ENCODE measurements at regions not wholly inside any gene's neighbourhood (a gene's known extent, or its start where the extent isn't known, plus 50 kb on each side); places are given as distances from the start of the nearest gene placed in this dataset.
"Not testable (repeated sequence)": the region's sequence is repeated elsewhere in the genome, so short reads cannot be mapped to it uniquely, and the experiment has no call there.

DNA sequence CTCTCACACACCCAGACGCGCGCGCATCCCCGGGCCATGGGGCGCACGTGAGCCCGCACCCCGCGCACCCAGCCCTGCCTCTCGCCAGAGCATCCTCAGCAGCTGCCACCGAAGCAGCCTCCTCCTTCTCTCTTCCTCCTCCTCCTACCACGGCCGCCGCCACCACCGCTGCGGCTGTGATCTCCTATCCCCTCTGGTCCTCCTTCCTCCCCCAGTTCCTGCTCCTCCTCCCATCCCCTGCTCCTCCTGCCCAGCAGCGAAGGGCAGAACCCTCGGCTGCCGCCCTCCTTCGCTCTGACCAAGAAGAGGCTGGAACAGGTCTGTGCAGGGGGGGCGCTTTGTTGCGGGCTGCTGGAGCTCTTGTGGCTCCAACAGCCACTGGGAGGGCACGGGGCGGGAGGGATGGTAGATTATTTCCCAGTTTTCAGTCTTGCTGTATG lies 148.7 kb upstream of the CHRDL1 start:
- Histone ChIP-seq H3K9me3 (ENCODE audit: control insufficient read depth, low read length) (no peaks in the 10 kb centered on the region), H3K27ac (ENCODE audit: insufficient read depth, low read length, poor library complexity, severe bottlenecking) (no peak overlapping the region)

DNA sequence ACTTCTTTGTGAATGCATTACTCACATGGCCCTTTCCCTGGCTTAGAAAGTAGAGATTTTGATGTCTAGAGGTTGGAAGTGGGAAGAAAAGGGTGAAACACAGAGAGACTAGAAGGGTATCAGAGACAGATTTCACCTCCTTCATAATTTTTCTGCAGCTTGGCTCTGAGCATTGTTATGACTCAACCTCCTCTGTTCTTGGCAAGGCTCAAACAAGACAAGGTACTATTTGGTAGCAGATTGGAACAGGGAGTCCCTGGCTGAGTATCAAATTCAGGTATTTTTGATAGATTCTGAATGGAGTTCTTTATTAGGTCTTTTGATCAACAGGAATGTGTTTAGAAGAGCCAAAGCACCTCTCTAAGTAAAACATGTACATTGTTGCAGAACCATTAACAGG lies 146.3 kb upstream of the CHRDL1 start:
- DNase-seq = no peak
- Histone ChIP-seq H3K27me3 (replicated peaks; ENCODE audit: control insufficient read depth, insufficient read depth, low read length, poor library complexity, severe bottlenecking) (no peaks in the 10 kb centered on the region), H3K36me3 (ENCODE audit: control insufficient read depth, insufficient read depth, low read length) (no peaks in the 10 kb centered on the region), H3K27ac (ENCODE audit: insufficient read depth, low read length, poor library complexity, severe bottlenecking) (no peak overlapping the region), H3K9me3 (ENCODE audit: control insufficient read depth, low read length) (no peaks in the 10 kb centered on the region), H3K4me1 (ENCODE audit: control insufficient read depth, insufficient read depth, low read length, poor library complexity, severe bottlenecking) (no peaks in the 10 kb centered on the region), H3K4me3 (ENCODE audit: insufficient read depth, low read depth, low read length, poor library complexity, severe bottlenecking) (no peak overlapping the region)

More for the DNA sequence above, 148.7 kb upstream of the CHRDL1 start:
- H3K27me3 ChIP-seq (replicated peaks; ENCODE audit: control insufficient read depth, insufficient read depth, low read length, poor library complexity, severe bottlenecking) = no peaks in the 10 kb centered on the region
- H3K4me3 ChIP-seq (ENCODE audit: insufficient read depth, low read depth, low read length, poor library complexity, severe bottlenecking) = no peak overlapping the region
- no peaks in the 10 kb centered on the region for H3K36me3 ChIP-seq (ENCODE audit: control insufficient read depth, insufficient read depth, low read length)
- DNase-seq = no peak
- H3K4me1 ChIP-seq (ENCODE audit: control insufficient read depth, insufficient read depth, low read length, poor library complexity, severe bottlenecking) = no peaks in the 10 kb centered on the region

DNA sequence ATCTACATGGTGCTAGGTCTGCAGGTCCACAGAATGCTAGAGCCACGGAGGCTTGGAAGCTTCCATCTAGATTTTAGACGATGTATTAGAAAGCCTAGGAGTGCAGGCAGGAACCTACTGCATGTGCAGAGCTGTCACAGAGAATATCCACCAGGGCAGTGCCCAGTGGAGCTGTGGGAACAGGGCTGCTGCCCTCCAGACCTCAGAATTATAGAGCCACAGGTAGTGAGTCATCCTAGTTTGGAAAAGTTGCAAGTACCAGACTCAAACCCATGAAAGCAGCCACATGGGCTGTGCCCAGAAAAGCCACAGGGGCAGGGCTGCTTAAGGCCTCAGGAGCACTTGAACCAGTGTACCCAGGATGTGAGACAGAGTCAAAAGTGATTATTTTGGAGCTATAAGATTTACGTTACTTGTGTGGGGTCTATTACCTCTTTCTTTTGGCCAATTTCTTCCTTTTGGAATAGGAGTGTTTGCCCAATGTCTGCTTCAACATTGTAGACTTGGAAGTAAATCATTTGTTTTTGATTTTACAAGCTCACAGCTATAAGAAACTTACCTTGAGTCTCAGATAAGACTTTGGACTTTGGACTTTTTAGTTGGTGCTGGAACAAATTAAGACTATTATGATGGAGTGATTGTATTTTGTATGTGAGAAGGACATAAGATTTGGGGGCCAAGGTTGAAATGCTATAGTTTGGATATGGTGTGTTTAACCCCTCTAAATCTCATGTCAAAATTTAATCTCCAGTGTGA lies 143.5 kb upstream of the CHRDL1 start:
- Histone ChIP-seq H3K27me3 (replicated peaks; ENCODE audit: control insufficient read depth, insufficient read depth, low read length, poor library complexity, severe bottlenecking) (no peaks in the 10 kb centered on the region), H3K9me3 (ENCODE audit: control insufficient read depth, low read length) (no peaks in the 10 kb centered on the region), H3K27ac (ENCODE audit: insufficient read depth, low read length, poor library complexity, severe bottlenecking) (no peak overlapping the region), H3K36me3 (ENCODE audit: control insufficient read depth, insufficient read depth, low read length) (no peaks in the 10 kb centered on the region), H3K4me1 (ENCODE audit: control insufficient read depth, insufficient read depth, low read length, poor library complexity, severe bottlenecking) (no peaks in the 10 kb centered on the region), H3K4me3 (ENCODE audit: insufficient read depth, low read depth, low read length, poor library complexity, severe bottlenecking) (no peak overlapping the region)
- no peak for DNase-seq

DNA sequence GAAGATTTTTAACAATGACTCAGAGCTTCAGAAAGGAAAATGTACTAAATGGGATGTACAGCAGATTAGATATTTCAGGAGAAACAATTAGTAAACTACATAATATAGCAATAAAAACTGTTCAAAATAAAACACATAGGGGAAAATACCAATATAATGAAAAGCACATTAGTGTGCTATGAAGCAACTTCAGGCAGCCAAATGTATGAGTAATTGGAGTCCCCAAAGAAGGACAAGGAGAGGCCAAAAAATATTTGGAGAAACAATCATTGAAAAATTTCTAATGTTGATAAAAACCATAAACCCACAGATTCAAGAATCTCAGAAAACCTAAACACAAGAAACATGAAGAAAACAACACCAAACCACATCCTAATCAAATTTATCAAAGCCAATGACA lies 129.3 kb upstream of the CHRDL1 start:
- no peaks in the 10 kb centered on the region for H3K9me3 ChIP-seq (ENCODE audit: control insufficient read depth, low read length)
- no peaks in the 10 kb centered on the region for H3K27me3 ChIP-seq (replicated peaks; ENCODE audit: control insufficient read depth, insufficient read depth, low read length, poor library complexity, severe bottlenecking)
- no peaks in the 10 kb centered on the region for H3K36me3 ChIP-seq (ENCODE audit: control insufficient read depth, insufficient read depth, low read length)
- no peaks in the 10 kb centered on the region for H3K4me1 ChIP-seq (ENCODE audit: control insufficient read depth, insufficient read depth, low read length, poor library complexity, severe bottlenecking)
- DNase-seq = no peak
- H3K4me3 ChIP-seq (ENCODE audit: insufficient read depth, low read depth, low read length, poor library complexity, severe bottlenecking) = no peak overlapping the region
- H3K27ac ChIP-seq (ENCODE audit: insufficient read depth, low read length, poor library complexity, severe bottlenecking) = no peak overlapping the region

DNA sequence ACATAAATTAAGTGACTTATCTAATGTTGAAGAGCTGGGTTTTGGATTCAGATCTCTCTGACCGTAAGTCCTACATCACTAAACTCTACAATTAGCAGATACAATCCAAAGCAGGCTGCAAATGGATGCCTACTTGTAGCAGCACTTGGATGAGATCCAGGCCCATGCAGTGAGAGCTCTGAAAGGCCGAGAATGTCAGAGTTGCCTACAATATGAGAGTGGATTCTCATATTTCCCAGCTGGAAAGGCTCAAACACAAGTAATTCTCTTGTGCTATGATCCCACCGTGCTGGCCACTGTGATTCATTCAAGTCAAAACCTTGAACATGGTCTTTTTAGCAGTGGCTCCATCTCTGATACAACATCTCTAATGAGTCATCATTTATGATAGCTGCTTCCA lies 125.4 kb upstream of the CHRDL1 start:
- H3K36me3 ChIP-seq (ENCODE audit: control insufficient read depth, insufficient read depth, low read length) = no peaks in the 10 kb centered on the region
- H3K9me3 ChIP-seq (ENCODE audit: control insufficient read depth, low read length) = no peaks in the 10 kb centered on the region
- DNase-seq = no peak
- H3K27ac ChIP-seq (ENCODE audit: insufficient read depth, low read length, poor library complexity, severe bottlenecking) = no peak overlapping the region
- H3K4me3 ChIP-seq (ENCODE audit: insufficient read depth, low read depth, low read length, poor library complexity, severe bottlenecking) = no peak overlapping the region
- no peaks in the 10 kb centered on the region for H3K27me3 ChIP-seq (replicated peaks; ENCODE audit: control insufficient read depth, insufficient read depth, low read length, poor library complexity, severe bottlenecking)
- no peaks in the 10 kb centered on the region for H3K4me1 ChIP-seq (ENCODE audit: control insufficient read depth, insufficient read depth, low read length, poor library complexity, severe bottlenecking)

DNA sequence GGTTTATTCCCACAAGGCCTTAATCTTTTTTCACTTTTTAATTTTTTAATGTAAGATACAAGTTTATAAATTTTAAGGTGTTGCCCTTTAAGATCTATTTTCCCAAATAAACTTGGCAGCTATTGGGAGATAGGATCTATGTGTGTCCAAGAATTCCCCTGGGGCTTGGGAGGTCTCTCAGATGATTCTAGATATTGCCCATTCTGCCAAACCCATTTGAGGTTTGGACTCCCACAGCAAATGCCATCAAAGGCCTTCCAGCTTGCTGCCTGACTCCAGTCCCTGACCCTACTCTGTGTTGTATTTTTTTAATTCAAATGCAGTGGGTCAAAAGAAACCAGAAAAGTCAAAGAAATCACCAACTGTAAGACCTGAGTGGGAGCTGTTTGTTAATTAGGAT lies 120.0 kb upstream of the CHRDL1 start:
- DNase-seq = no peak

DNA sequence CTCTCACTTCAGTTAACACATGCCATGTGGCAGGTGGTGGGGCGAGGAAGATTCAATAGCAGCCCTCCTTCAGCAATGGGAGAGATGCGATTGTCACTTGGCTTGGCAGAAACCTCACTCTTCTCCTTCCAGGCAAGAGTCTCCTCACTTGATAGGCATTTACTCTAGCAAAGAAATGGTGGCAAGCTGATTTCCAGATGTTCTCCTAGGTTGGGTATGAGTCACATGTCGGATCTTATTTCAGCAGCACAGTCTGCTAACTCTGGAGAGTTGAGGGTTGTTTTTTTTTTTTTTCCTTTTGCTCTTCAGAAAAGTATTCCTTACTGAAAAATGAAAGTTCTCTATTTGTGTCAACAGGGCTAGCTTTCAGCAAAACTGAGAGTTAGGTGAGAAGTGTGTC lies 119.5 kb upstream of the CHRDL1 start:
- Histone ChIP-seq H3K4me1 (ENCODE audit: control insufficient read depth, insufficient read depth, low read length, poor library complexity, severe bottlenecking) (no peaks in the 10 kb centered on the region), H3K36me3 (ENCODE audit: control insufficient read depth, insufficient read depth, low read length) (no peaks in the 10 kb centered on the region), H3K27me3 (replicated peaks; ENCODE audit: control insufficient read depth, insufficient read depth, low read length, poor library complexity, severe bottlenecking) (no peaks in the 10 kb centered on the region), H3K27ac (ENCODE audit: insufficient read depth, low read length, poor library complexity, severe bottlenecking) (no peak overlapping the region), H3K9me3 (ENCODE audit: control insufficient read depth, low read length) (no peaks in the 10 kb centered on the region), H3K4me3 (ENCODE audit: insufficient read depth, low read depth, low read length, poor library complexity, severe bottlenecking) (no peak overlapping the region)
- DNase-seq = no peak

More for the DNA sequence above, 120.0 kb upstream of the CHRDL1 start:
- no peak overlapping the region for H3K27ac ChIP-seq (ENCODE audit: insufficient read depth, low read length, poor library complexity, severe bottlenecking)
- no peaks in the 10 kb centered on the region for H3K9me3 ChIP-seq (ENCODE audit: control insufficient read depth, low read length)
- H3K4me1 ChIP-seq (ENCODE audit: control insufficient read depth, insufficient read depth, low read length, poor library complexity, severe bottlenecking) = no peaks in the 10 kb centered on the region
- H3K4me3 ChIP-seq (ENCODE audit: insufficient read depth, low read depth, low read length, poor library complexity, severe bottlenecking) = no peak overlapping the region
- H3K36me3 ChIP-seq (ENCODE audit: control insufficient read depth, insufficient read depth, low read length) = no peaks in the 10 kb centered on the region
- no peaks in the 10 kb centered on the region for H3K27me3 ChIP-seq (replicated peaks; ENCODE audit: control insufficient read depth, insufficient read depth, low read length, poor library complexity, severe bottlenecking)

DNA sequence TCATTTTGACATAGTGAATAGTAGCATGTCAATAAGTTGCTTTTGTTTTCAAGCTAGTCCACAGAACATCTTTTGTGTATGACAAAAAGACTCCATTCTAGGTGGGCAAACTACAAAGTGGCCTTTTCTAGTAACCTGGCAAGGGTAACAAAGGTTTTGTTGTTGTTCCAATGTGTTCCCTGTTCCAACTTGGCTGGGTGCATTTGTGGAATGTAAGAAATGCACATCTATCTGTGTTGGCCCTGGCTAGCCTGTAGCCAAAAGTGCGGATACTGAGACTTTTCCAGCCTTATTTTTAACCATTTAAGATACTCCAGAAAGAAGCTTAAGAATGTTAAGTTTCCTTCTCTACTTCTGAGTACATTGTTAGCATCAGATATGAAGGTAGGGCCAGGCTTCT lies 118.7 kb upstream of the CHRDL1 start:
- Histone ChIP-seq H3K27ac (ENCODE audit: insufficient read depth, low read length, poor library complexity, severe bottlenecking) (no peak overlapping the region), H3K4me3 (ENCODE audit: insufficient read depth, low read depth, low read length, poor library complexity, severe bottlenecking) (no peak overlapping the region), H3K36me3 (ENCODE audit: control insufficient read depth, insufficient read depth, low read length) (no peaks in the 10 kb centered on the region), H3K9me3 (ENCODE audit: control insufficient read depth, low read length) (no peaks in the 10 kb centered on the region), H3K4me1 (ENCODE audit: control insufficient read depth, insufficient read depth, low read length, poor library complexity, severe bottlenecking) (no peaks in the 10 kb centered on the region), H3K27me3 (replicated peaks; ENCODE audit: control insufficient read depth, insufficient read depth, low read length, poor library complexity, severe bottlenecking) (no peaks in the 10 kb centered on the region)
- DNase-seq = no peak

DNA sequence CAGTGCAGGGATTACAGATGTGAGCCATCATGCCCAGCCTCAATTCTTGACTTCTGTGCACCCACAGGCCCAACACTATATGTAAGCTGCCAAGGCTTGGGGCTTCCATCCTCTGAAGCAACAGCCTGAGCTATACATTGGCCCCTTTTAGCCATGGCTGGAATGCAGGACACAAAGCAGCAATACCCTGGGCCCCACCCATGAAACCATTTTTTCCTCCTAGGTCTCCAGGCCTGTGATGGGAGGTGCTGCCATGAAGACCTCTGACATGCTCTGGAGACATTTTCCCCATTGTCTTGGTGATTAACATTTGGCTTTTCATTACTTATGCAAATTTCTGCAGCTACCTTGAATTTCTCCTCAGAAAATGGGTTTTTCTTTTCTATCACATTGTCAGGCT lies 109.1 kb upstream of the CHRDL1 start:
- H3K4me1 ChIP-seq (ENCODE audit: control insufficient read depth, insufficient read depth, low read length, poor library complexity, severe bottlenecking); H3K9me3 ChIP-seq (ENCODE audit: control insufficient read depth, low read length); H3K4me3 ChIP-seq (ENCODE audit: insufficient read depth, low read depth, low read length, poor library complexity, severe bottlenecking); H3K27me3 ChIP-seq (replicated peaks; ENCODE audit: control insufficient read depth, insufficient read depth, low read length, poor library complexity, severe bottlenecking); H3K27ac ChIP-seq (ENCODE audit: insufficient read depth, low read length, poor library complexity, severe bottlenecking); DNase-seq; H3K36me3 ChIP-seq (ENCODE audit: control insufficient read depth, insufficient read depth, low read length): not testable (repeated sequence)

DNA sequence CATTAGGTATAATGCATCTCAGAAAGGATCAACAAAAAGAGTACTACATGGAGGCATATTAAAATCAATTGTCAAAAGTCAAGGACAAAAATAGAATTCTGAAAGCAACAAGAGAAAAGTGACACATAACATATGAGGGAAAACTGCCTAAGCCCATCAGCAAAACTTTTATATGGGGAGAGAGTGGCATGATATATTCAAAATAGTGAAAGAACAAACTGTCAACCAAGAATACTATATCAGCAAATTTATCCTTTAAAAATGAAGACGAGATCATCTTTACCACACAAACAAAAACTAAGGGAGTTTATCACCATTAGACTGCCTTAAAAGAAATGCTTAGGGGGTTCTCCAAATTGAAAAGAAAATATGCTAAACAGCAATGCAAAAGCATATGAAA lies 86.4 kb upstream of the CHRDL1 start:
- Histone ChIP-seq H3K36me3 (ENCODE audit: control insufficient read depth, insufficient read depth, low read length) (no peaks in the 10 kb centered on the region), H3K4me3 (ENCODE audit: insufficient read depth, low read depth, low read length, poor library complexity, severe bottlenecking) (no peak overlapping the region), H3K27ac (ENCODE audit: insufficient read depth, low read length, poor library complexity, severe bottlenecking) (no peak overlapping the region), H3K4me1 (ENCODE audit: control insufficient read depth, insufficient read depth, low read length, poor library complexity, severe bottlenecking) (no peaks in the 10 kb centered on the region), H3K9me3 (ENCODE audit: control insufficient read depth, low read length) (no peaks in the 10 kb centered on the region), H3K27me3 (replicated peaks; ENCODE audit: control insufficient read depth, insufficient read depth, low read length, poor library complexity, severe bottlenecking) (no peaks in the 10 kb centered on the region)
- DNase-seq = no peak
